Right ventricle myocardium inferior (tissue), 1 donor: ENCODE measurements at regions not wholly inside any gene's neighbourhood (a gene's known extent, or its start where the extent isn't known, plus 50 kb on each side); places are given as distances from the start of the nearest gene placed in this dataset.

Source experiments
- ATAC-seq: fragments of 200-7000 bp; cut with Tn5 transposase; one replicate; pipeline ENCODE4 v1.9.1; 2020; ENCODE audit warnings: mild to moderate bottlenecking, moderate library complexity
- DNase-seq: peaks from one replicate; pipeline ENCODE4 v3.0.0; 2021; ENCODE audit errors: missing footprints
- intact Hi-C: fragments of 100-400 bp; cut with DNase I; formaldehyde crosslinking; loops from one replicate; pipeline ENCODE4 v1.11.0; 2022
- donor health status: DM: no; HTN: yes; CAD: no; lungs with severe emphysema.

DNA sequence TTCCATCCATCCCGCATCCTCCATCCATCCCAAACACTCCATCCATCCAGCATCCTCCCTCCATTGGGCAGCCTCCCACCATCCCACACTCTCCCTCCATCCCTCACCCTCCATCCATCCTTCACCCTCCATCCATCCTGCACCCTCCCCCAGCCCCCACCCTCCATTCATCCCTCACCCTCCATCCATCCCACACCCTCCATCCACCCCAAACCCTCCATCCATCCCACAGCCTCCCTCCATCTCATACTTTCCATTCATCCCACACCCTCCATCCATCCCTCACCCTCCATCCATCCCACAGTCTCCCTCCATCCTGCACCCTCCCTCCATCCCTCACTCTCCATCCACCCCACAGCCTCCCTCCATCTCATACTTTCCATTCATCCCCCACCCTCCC lies 60.4 kb downstream of the FOXI2 start:
- no peak for DNase-seq
- intact Hi-C loops, result no loop called here

DNA sequence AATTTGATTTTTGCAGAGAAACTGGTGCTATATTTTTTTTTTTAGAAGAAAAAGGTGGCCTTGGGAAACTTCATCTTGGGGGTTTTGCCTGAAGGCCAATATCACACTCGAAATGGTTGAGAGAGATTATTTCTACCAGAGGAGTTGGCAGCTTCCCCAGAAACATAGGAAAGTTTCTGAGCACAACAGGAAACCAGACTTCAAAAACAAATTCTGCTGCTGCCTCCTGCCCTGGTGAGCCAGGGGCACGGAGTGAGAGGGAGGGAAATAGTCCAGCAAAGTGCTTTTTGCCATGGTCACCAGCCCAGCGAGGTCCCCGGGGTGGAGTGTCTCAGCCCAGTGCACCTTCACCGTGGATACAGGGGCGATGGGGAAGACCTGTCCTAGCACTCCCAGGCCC lies 61.1 kb downstream of the FOXI2 start:
- DNase-seq (no peak), ATAC-seq (no peak)
- intact Hi-C loops, result no loop called here

More for the DNA sequence above, 60.4 kb downstream of the FOXI2 start:
- peak; percentile 76 for ATAC-seq

DNA sequence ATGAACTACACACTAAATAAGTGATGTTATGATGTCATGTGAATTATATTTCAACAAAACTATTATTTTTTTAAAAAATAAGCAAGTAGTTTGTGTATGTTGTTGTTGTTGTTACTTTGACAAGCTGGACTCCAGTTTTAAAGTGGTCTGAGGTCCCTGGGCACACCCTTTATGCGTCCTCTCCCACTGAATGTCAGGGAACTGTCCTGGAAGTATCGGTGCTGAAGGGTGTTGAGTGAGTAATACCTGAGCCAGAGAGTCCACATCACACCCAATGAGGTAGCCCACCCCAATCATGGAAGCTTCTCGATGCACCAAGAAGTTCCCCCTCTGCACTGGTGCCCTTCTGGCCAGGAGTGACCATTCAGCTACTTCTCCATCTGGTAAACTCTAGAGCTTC lies 64.3 kb downstream of the FOXI2 start:
- intact Hi-C loops, result no loop called here
- no peak for DNase-seq
- no peak for ATAC-seq

DNA sequence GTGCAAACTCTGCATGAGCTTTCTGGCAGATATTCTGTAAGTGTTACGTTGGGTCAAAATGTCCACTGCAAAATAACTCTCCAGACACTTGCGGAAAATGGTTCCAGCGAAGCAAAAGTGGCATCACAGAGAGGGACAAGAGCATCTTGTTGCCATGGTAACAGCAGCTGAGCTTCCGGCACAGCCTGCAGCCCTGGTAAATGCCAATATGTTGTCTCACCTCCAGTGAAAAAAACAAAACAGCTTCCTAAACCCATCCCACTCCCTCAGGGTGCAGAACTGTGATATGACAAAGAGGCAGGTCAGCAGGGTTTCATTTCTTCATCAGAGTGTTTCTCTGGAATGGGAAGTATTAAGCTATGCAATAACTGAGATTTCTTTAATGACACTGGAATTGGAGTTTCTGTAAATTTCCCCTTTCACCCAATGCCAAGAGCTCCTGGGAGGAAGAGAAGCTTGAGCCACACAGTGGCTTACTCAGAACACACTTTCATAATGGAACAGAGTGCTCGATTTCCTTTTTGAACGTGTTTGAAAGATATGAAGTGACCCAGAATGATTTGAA lies 65.6 kb downstream of the FOXI2 start:
- no peak for DNase-seq
- no peak for ATAC-seq

DNA sequence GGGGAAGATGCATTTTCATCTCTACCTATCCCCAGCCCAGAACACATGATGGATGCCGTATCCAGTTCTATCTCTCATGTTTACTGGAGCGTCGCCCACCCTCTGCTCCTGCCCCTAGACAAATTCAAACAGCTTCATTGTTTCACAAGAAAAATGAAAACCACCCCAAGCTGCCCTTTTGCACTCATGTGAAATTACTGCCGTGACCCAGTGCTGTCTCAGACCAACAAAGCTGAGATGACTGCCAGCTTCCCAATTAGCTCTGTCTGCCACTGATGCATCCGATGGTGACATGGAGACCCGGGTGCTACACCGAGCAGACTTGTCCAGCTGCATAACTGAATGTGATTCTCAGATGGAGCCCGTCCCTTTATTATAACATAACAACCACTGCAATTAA lies 67.7 kb downstream of the FOXI2 start:
- no peak for DNase-seq
- no peak for ATAC-seq
- intact Hi-C loops, result no loop called here

More for the DNA sequence above, 65.6 kb downstream of the FOXI2 start:
- intact Hi-C loops, result no loop called here

DNA sequence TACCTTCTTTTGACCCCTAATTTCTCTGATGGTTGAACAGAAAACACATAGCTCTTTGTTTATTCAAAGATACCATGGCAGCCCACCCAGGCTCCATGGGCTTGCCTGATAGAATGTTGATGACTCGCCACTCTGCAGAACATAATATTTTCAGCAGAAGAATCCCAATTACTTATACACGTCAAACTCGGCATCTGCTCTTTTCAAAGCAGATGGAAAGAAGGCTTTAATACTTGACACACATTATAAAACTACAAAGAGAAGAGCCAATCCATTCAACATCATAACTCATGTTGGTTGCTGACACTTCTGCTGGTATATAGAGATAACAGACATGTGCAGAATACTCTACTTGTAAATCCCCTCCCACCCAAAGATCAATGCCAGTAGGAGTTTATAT lies 69.0 kb downstream of the FOXI2 start:
- ATAC-seq, result no peak
- DNase-seq, result no peak
- intact Hi-C loops, result no loop called here

DNA sequence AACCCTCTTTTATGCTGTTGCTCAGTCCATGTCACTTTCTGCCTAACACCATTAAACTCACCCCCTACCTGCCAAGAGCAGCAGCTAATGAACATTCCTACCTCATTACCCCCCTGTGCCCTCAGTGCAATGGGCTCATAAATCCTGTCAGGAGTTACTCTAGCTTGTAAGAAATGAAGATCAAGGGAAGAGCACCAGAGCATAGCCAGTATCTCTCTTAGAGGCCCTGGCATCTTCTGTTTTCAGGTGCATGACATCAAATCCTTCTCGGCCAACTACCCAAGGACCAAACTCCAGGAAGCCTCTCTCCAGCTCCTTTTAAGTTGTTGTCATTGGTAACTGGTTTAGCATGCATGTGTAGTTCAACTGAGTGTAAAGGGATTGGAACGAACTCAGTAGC lies 75.1 kb downstream of the FOXI2 start:
- intact Hi-C loops, result no loop called here
- no peak for ATAC-seq
- no peak for DNase-seq

DNA sequence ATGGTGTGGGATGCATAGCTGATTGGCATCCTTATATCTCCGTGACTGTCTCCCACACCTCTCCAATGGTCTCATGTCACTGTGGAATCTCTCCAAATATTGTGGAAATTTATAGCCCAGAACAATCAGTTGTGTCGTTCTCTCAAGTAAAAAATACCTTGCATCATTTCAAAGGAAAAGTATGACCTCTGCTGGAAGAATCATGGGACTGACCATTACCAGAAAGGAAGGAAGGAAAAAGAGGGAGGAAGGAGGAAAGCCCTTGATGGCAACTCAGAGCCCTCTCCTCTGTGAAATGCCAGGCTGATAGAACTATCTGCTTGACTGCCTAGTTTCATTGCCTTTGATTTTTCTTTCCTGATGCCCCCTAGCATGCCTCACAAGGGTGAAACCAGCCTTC lies 76.3 kb downstream of the FOXI2 start:
- DNase-seq (no peak), ATAC-seq (no peak)
- intact Hi-C loops, result no loop called here

DNA sequence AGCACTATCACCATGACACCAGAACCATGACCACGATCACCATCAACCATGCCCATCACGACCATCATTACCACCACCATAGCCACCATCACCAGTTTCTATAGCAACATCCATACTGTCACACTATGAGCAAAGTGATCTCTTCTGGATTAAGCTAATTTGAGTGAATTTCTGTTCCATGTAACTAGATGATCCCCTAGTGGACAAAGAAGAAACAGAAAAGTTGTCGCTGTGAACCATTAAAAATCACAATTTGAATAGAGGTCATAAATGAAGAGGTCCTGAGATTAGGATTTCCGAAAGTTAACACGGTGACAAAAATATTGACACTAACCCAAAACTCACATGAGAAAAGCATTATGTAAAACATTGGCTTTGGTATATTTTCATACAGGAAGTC lies 77.6 kb downstream of the CLRN3 start:
- DNase-seq, result no peak
- intact Hi-C loops, result no loop called here
- ATAC-seq, result no peak

DNA sequence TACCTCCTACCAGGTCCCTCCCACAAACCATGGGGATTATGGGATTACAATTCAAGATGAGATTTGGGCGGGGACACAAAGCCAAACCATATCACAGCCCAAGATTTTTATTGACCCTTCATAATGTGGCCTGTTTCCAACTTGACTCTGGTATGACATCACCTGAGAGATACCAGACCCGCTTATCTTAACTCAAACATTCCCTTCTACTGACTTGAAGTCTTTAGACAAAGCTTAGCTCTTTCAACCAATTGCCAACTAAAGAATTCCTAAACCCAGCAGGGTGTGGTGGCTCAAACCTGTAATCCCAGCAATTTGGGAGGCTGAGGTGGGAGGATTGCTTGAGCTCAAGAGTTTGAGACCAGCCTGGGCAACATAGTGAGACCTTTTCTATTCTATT lies 67.9 kb downstream of the CLRN3 start:
- no peak for DNase-seq
- no peak for ATAC-seq
- intact Hi-C loops, result no loop called here

DNA sequence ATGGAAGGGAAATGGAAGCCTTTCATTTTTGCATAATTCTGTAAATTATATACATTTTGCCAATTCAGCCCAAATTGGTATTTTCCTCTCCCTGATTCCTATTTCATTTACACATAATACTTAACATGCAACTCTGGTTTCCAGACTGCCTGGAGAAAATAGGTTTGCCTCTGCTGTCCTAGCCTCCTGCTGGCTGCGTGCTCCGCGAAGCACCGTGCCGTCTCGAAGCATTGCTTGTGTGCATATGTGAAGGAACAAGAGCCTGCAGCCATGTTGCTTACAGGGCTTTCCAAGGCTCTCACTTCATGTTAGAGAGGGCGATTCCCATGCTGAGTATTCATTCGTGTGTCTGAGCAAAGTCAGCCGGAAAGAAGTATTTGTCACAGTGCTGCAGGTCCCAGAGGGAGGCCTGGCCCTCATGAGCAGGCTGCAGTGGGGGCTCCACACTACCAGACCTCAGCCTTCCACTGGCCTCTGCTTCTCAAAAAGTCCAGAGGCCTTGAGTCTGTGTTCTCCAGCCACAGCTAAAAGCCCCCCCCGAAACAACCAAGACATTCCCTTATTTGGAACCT lies 66.5 kb downstream of the CLRN3 start:
- ATAC-seq (no peak), DNase-seq (no peak)
- intact Hi-C loops, result no loop called here

DNA sequence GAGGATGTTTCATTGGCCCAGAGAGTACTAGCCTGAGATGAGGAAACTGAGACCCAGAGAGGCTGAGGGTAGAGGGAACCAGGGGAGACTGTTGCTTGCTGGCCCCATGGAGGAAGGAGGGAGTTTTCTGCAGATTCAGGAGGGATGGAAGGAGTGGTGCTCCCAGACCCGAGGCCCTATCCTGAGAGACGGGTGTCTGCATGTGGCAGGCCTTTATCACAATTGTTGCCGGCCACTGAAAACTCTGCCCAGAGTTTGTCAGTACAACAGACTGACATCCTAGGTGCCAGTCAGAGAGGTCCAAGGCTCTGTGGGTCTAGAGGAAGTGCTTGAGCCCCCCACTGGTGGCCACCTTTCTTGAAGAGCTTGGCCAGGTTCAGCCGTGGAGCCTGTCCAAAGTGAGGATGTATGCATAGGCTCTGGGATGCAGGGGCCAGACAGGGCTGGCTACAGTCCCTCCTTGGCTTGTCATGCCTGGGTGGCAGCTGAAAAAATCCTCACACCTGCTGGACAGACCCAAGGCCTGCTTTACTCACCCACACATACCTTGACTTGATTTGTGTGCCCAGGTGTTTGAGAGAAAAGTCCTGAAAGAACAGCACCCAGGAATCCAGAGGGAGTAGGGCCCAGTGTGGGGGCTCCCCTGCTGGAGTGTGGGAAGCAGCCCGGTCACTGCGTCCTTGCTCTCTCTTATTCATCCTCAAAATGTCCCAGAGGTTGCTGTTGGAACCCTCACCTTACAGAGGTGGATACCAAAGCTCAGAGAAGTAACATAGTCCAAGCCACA lies 65.2 kb downstream of the CLRN3 start:
- intact Hi-C loops, result no loop called here
- DNase-seq (no peak), ATAC-seq (no peak)
